HCT116 (cell line): ENCODE measurements at regions not wholly inside any gene's neighbourhood (a gene's known extent, or its start where the extent isn't known, plus 50 kb on each side); places are given as distances from the start of the nearest gene placed in this dataset.

Experiments
- ATAC-seq: fragments of 200-7000 bp; cut with Tn5 transposase; 2 replicates; pipeline ENCODE4 v1.9.1; 2020; ENCODE audit warnings: mild to moderate bottlenecking, moderate library complexity
- BruUV-seq: library from RNA; stranded (reverse); fragments of 400-500 nt; replicated peaks from 2 replicates; lab custom pipeline; 2021; lab: Mats Ljungman, UMichigan
- CTCF ChIA-PET: fragments of 300-600 bp; sonication (Branson Sonifier 250); formaldehyde crosslinking; loops from one replicate; lab custom pipeline; 2021; ENCODE audit warnings: antibody characterized with exemption; lab: Charles Lee
- POLR2A ChIA-PET: fragments of 300-600, 350-600 bp; sonication (Branson Sonifier 250); formaldehyde crosslinking; loops from one replicate; lab custom pipeline; 2021; ENCODE audit warnings: antibody characterized with exemption; lab: Charles Lee
- RAD21 ChIA-PET, 2 experiments: fragments of 300-600 bp; sonication (Branson Sonifier 250); formaldehyde crosslinking; loops; one replicate each; lab custom pipeline; 2023; ENCODE audit warnings: low total read pairs in 2 of 2; ENCODE audit not compliant: uncharacterized antibody in 2 of 2, unreplicated experiment in 2 of 2, low non-redundant PET in 1 of 2; lab: Charles Lee
- DNase-seq: peaks from one replicate; pipeline ENCODE4 v3.0.0-alpha.2; 2010; ENCODE audit warnings: low read depth, low spot score
- H2AFZ ChIP-seq: fragments of 200-600 bp; shearing (Covaris generic), sonication (generic); 2 replicates; pipeline ENCODE4 v1.6.1; 2017; ENCODE audit warnings: low read depth, mixed run types, mixed read lengths, antibody characterized with exemption, low read length; ENCODE audit not compliant: poor library complexity, severe bottlenecking
- H3K27ac ChIP-seq: 2 replicates; pipeline ENCODE4 v1.5.1; 2012; ENCODE audit warnings: low read depth, low read length
- H3K27me3 ChIP-seq: fragments of 200-600 bp; sonication (generic); 2 replicates; pipeline ENCODE4 v1.6.1; 2016; ENCODE audit warnings: mixed run types, low read length, mixed read lengths; ENCODE audit not compliant: insufficient read depth
- H3K36me3 ChIP-seq, 2 experiments: fragments of 200-500 bp in 1 of 2; fragments of 200-600 bp in 1 of 2; sonication (Bioruptor generic) in 1 of 2; sonication (generic) in 1 of 2; 2 replicates each; pipeline versions ENCODE4 v1.5.1 to v1.6.1; 2014 to 2016; ENCODE audit warnings: low read length in 2 of 2, inconsistent platforms in 1 of 2, mixed read lengths in 1 of 2, mixed run types in 1 of 2; ENCODE audit not compliant: insufficient read depth in 2 of 2, control insufficient read depth in 1 of 2
- H3K4me1 ChIP-seq, 2 experiments: fragments of 200-600 bp in 1 of 2; sonication (generic) in 1 of 2; 2 replicates each; pipeline versions ENCODE4 v1.5.1 to v1.6.1; 2012 to 2017; ENCODE audit warnings: low read length in 2 of 2, inconsistent platforms in 1 of 2, mild to moderate bottlenecking in 1 of 2, mixed read lengths in 1 of 2, mixed run types in 1 of 2, moderate library complexity in 1 of 2; ENCODE audit not compliant: insufficient read depth in 2 of 2, control insufficient read depth in 1 of 2
- H3K4me2 ChIP-seq: fragments of 200-600 bp; sonication (generic); 2 replicates; pipeline ENCODE4 v1.6.1; 2017; ENCODE audit warnings: mixed run types, low read length, mixed read lengths
- H3K4me3 ChIP-seq, 2 experiments: fragments of 200-600 bp in 1 of 2; sonication (generic) in 1 of 2; replicated peaks in 1 of 2; 2 replicates each; pipeline ENCODE4 v1.5.1; 2011 to 2016; ENCODE audit warnings: low read length in 2 of 2, control low read depth in 1 of 2, low read depth in 1 of 2, mild to moderate bottlenecking in 1 of 2, mixed read lengths in 1 of 2, mixed run types in 1 of 2
- H3K79me2 ChIP-seq: fragments of 200-600 bp; sonication (generic); 2 replicates; pipeline ENCODE4 v1.6.1; 2017; ENCODE audit warnings: mild to moderate bottlenecking, mixed run types, low read length, moderate library complexity, mixed read lengths; ENCODE audit not compliant: insufficient read depth
- H3K9ac ChIP-seq: fragments of 200-600 bp; sonication (generic); 2 replicates; pipeline ENCODE4 v1.6.1; 2016; ENCODE audit warnings: low read length, mixed read lengths
- H3K9me2 ChIP-seq: fragments of 200-600 bp; sonication (generic), shearing (Covaris generic); 2 replicates; pipeline ENCODE4 v1.6.1; 2017; ENCODE audit warnings: mixed run types, mild to moderate bottlenecking, moderate library complexity; ENCODE audit not compliant: insufficient read depth
- H3K9me3 ChIP-seq, 2 experiments: fragments of 200-500 bp in 1 of 2; fragments of 200-600 bp in 1 of 2; sonication (Bioruptor generic) in 1 of 2; sonication (generic) in 1 of 2; 2 replicates each; pipeline ENCODE4 v1.6.1; 2014 to 2017; ENCODE audit warnings: low read length in 2 of 2, mixed read lengths in 2 of 2, inconsistent platforms in 1 of 2, low read depth in 1 of 2, mild to moderate bottlenecking in 1 of 2, mixed run types in 1 of 2, moderate library complexity in 1 of 2; ENCODE audit not compliant: control insufficient read depth in 1 of 2, insufficient read depth in 1 of 2
- H4K20me1 ChIP-seq: fragments of 200-600 bp; sonication (generic), shearing (Covaris generic); 2 replicates; pipeline ENCODE4 v1.6.1; 2017; ENCODE audit warnings: mixed run types, mild to moderate bottlenecking, moderate library complexity; ENCODE audit not compliant: insufficient read depth
- CBX3 ChIP-seq: IDR thresholded peaks from 2 replicates; pipeline ENCODE4 v1.6.1; 2012; ENCODE audit warnings: low read depth
- CEBPB ChIP-seq: IDR thresholded peaks from 2 replicates; pipeline ENCODE4 v1.6.1; 2012; ENCODE audit warnings: low read depth
- EGR1 ChIP-seq: IDR thresholded peaks from 2 replicates; pipeline ENCODE4 v1.6.1; 2012; ENCODE audit warnings: low read depth
- FOSL1 ChIP-seq: IDR thresholded peaks from 2 replicates; pipeline ENCODE4 v1.6.1; 2012; ENCODE audit warnings: low read depth
- JUND ChIP-seq: IDR thresholded peaks from 2 replicates; pipeline ENCODE4 v1.6.1; 2012
- POLR2AphosphoS5 ChIP-seq: IDR thresholded peaks from 2 replicates; pipeline ENCODE4 v1.6.1; 2011; ENCODE audit warnings: mild to moderate bottlenecking, low read depth, low read length, moderate library complexity
- RAD21 ChIP-seq: IDR thresholded peaks from 2 replicates; pipeline ENCODE4 v1.6.1; 2012; ENCODE audit warnings: low read depth, mild to moderate bottlenecking
- SIN3A ChIP-seq: IDR thresholded peaks from 2 replicates; pipeline ENCODE4 v1.6.1; 2012; ENCODE audit warnings: low read depth
- SP1 ChIP-seq: IDR thresholded peaks from 2 replicates; pipeline ENCODE4 v1.6.1; 2012; ENCODE audit warnings: low read depth
- TCF7L2 ChIP-seq: IDR thresholded peaks from 2 replicates; pipeline ENCODE4 v1.7.0; 2011; ENCODE audit warnings: borderline replicate concordance, inconsistent platforms; ENCODE audit not compliant: insufficient read depth, insufficient read length; ENCODE audit errors: extremely low read depth
- intact Hi-C: fragments of 100-400 bp; cut with micrococcal nuclease; formaldehyde crosslinking; loops from 2 replicates; pipeline ENCODE4 v1.10.0; 2022
- TF ChIP-seq, protein P1 (sequence below): IDR thresholded peaks from 2 replicates; pipeline ENCODE4 v1.6.1; 2012
- TF ChIP-seq, protein P2 (sequence below), 3 experiments: fragments of 200-600 bp in 1 of 3; sonication (generic) in 1 of 3; IDR thresholded peaks in 2 of 3; conservative IDR thresholded peaks in 1 of 3; 2 replicates each; pipeline ENCODE4 v1.5.1; 2012 to 2017; ENCODE audit warnings: low read depth in 2 of 3, low read length in 2 of 3, antibody characterized with exemption in 1 of 3, borderline replicate concordance in 1 of 3, control low read depth in 1 of 3, mild to moderate bottlenecking in 1 of 3, mixed read lengths in 1 of 3, mixed run types in 1 of 3, moderate library complexity in 1 of 3; ENCODE audit not compliant: insufficient read depth in 1 of 3
- TF ChIP-seq, protein P3 (sequence below): IDR thresholded peaks from 2 replicates; pipeline ENCODE4 v1.6.1; 2012; ENCODE audit warnings: low read depth
- TF ChIP-seq, protein P4 (sequence below): IDR thresholded peaks from 2 replicates; pipeline ENCODE4 v1.6.1; 2011; ENCODE audit warnings: mild to moderate bottlenecking, low read length, moderate library complexity; ENCODE audit not compliant: insufficient replicate concordance; ENCODE audit errors: extremely low read depth
- TF ChIP-seq, protein P5 (sequence below): IDR thresholded peaks from 2 replicates; pipeline ENCODE4 v1.6.1; 2012

DNA sequence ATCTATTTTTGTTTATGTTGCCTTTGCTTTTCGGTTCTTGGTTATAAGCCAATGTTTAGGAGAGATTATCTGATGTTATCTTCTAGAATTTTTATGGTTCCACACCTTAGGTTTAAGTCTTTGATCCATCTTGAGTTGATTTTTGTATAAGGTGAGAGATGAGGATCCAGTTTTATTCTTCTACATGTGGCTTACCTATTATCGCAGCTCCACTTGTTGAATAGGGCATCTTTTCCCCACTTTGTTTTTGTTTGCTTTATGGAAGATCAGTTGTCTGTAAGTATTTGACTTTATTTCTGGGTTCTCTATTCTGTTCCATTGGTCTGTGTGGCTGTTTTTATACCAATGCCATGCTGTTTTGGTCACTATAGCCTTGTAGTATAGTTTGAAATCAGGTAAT lies 927.0 kb downstream of the UQCRFS1 start:
- RAD21 ChIA-PET, result no interaction called here

More for the DNA sequence above, 927.0 kb downstream of the UQCRFS1 start:
- TF ChIP-seq, protein P1, sequence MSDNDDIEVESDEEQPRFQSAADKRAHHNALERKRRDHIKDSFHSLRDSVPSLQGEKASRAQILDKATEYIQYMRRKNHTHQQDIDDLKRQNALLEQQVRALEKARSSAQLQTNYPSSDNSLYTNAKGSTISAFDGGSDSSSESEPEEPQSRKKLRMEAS, result no peak
- TF ChIP-seq, protein P2, sequence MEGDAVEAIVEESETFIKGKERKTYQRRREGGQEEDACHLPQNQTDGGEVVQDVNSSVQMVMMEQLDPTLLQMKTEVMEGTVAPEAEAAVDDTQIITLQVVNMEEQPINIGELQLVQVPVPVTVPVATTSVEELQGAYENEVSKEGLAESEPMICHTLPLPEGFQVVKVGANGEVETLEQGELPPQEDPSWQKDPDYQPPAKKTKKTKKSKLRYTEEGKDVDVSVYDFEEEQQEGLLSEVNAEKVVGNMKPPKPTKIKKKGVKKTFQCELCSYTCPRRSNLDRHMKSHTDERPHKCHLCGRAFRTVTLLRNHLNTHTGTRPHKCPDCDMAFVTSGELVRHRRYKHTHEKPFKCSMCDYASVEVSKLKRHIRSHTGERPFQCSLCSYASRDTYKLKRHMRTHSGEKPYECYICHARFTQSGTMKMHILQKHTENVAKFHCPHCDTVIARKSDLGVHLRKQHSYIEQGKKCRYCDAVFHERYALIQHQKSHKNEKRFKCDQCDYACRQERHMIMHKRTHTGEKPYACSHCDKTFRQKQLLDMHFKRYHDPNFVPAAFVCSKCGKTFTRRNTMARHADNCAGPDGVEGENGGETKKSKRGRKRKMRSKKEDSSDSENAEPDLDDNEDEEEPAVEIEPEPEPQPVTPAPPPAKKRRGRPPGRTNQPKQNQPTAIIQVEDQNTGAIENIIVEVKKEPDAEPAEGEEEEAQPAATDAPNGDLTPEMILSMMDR (IDR thresholded peaks at IDR 0.05 in 2 of 3, conservative IDR thresholded peaks at IDR 0.05 in 1 of 3; ENCODE audit: borderline replicate concordance in 1 of 3, insufficient read depth in 1 of 3, low read depth in 2 of 3, low read length in 2 of 3), result no peak
- TF ChIP-seq EGR1 (no peak), SP1 (no peak), RAD21 (no peak), TCF7L2 (no peak), POLR2AphosphoS5 (no peak), FOSL1 (no peak), JUND (no peak), SIN3A (no peak), CEBPB (no peak), CBX3 (no peak)
- TF ChIP-seq, protein P3, sequence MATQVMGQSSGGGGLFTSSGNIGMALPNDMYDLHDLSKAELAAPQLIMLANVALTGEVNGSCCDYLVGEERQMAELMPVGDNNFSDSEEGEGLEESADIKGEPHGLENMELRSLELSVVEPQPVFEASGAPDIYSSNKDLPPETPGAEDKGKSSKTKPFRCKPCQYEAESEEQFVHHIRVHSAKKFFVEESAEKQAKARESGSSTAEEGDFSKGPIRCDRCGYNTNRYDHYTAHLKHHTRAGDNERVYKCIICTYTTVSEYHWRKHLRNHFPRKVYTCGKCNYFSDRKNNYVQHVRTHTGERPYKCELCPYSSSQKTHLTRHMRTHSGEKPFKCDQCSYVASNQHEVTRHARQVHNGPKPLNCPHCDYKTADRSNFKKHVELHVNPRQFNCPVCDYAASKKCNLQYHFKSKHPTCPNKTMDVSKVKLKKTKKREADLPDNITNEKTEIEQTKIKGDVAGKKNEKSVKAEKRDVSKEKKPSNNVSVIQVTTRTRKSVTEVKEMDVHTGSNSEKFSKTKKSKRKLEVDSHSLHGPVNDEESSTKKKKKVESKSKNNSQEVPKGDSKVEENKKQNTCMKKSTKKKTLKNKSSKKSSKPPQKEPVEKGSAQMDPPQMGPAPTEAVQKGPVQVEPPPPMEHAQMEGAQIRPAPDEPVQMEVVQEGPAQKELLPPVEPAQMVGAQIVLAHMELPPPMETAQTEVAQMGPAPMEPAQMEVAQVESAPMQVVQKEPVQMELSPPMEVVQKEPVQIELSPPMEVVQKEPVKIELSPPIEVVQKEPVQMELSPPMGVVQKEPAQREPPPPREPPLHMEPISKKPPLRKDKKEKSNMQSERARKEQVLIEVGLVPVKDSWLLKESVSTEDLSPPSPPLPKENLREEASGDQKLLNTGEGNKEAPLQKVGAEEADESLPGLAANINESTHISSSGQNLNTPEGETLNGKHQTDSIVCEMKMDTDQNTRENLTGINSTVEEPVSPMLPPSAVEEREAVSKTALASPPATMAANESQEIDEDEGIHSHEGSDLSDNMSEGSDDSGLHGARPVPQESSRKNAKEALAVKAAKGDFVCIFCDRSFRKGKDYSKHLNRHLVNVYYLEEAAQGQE, result no peak
- TF ChIP-seq, protein P4, sequence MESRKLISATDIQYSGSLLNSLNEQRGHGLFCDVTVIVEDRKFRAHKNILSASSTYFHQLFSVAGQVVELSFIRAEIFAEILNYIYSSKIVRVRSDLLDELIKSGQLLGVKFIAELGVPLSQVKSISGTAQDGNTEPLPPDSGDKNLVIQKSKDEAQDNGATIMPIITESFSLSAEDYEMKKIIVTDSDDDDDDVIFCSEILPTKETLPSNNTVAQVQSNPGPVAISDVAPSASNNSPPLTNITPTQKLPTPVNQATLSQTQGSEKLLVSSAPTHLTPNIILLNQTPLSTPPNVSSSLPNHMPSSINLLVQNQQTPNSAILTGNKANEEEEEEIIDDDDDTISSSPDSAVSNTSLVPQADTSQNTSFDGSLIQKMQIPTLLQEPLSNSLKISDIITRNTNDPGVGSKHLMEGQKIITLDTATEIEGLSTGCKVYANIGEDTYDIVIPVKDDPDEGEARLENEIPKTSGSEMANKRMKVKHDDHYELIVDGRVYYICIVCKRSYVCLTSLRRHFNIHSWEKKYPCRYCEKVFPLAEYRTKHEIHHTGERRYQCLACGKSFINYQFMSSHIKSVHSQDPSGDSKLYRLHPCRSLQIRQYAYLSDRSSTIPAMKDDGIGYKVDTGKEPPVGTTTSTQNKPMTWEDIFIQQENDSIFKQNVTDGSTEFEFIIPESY, result no peak
- TF ChIP-seq, protein P5, sequence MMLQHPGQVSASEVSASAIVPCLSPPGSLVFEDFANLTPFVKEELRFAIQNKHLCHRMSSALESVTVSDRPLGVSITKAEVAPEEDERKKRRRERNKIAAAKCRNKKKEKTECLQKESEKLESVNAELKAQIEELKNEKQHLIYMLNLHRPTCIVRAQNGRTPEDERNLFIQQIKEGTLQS, result no peak
- H3K4me2 ChIP-seq, result no peak overlapping the region
- DNase-seq, result no peak
- CTCF ChIA-PET, result no interaction called here
- intact Hi-C loops, result no loop called here
- H3K36me3 ChIP-seq, result no peaks in the 10 kb centered on the region
- no peak overlapping the region for H3K4me3 ChIP-seq
- no peaks in the 10 kb centered on the region for H4K20me1 ChIP-seq
- no peak overlapping the region for H3K27ac ChIP-seq
- no peaks in the 10 kb centered on the region for H3K27me3 ChIP-seq
- no peak overlapping the region for H2AFZ ChIP-seq
- POLR2A ChIA-PET, result no interaction called here
- no peak overlapping the region for H3K9ac ChIP-seq
- no TSS peak for BruUV-seq
- ATAC-seq, result no peak
- no peaks in the 10 kb centered on the region for H3K4me1 ChIP-seq
- H3K9me3 ChIP-seq, result peaks cover 14 to 16% of the 10 kb centered on the region in 2 experiments; a peak in 3 of 4 replicates
- H3K79me2 ChIP-seq, result no peaks in the 10 kb centered on the region
- H3K9me2 ChIP-seq, result no peaks in the 10 kb centered on the region
